Coronary artery (tissue), 2 donors: ENCODE measurements at regions not wholly inside any gene's neighbourhood (a gene's known extent, or its start where the extent isn't known, plus 50 kb on each side); places are given as distances from the start of the nearest gene placed in this dataset.

Source experiments
- DNase-seq: peaks from one replicate; pipeline ENCODE4 v3.0.0-alpha.2; 2017; ENCODE audit warnings: low spot score
- H3K27ac ChIP-seq, 2 donors: fragments of 200-600 bp; sonication (generic); one replicate each; pipeline ENCODE4 v1.5.1; 2016 to 2019
- H3K4me3 ChIP-seq: fragments of 200-600 bp; sonication (generic); 2 replicates; pipeline ENCODE4 v1.5.1; 2016; ENCODE audit warnings: mild to moderate bottlenecking, moderate library complexity
- TF ChIP-seq, protein P1 (sequence below): fragments of 200-600 bp; sonication (generic); IDR thresholded peaks from one replicate; pipeline ENCODE4 v1.5.1; 2019; ENCODE audit warnings: antibody characterized with exemption

DNA sequence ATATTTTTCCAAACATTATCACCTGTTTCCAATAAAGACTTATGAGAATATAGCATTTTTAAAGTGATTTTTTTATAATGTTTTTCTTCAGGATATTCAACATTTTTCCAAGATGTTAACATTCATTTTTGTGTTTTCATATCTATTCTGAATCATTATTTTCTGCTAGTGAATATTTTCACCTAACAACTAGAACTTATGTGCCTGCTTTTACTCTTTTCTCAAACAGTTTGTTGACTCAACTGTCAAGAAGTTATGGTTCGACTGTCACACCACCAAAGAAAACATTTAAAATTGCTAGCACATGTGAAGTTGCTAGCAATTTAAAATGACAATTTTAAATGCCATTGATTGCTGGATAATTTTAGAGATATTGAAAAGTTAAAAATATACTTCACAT is 343.3 kb upstream of the CDH9 start:
- Histone ChIP-seq H3K27ac (no peak overlapping the region), H3K4me3 (no peak overlapping the region)
- DNase-seq = no peak
- TF ChIP-seq, protein P1, sequence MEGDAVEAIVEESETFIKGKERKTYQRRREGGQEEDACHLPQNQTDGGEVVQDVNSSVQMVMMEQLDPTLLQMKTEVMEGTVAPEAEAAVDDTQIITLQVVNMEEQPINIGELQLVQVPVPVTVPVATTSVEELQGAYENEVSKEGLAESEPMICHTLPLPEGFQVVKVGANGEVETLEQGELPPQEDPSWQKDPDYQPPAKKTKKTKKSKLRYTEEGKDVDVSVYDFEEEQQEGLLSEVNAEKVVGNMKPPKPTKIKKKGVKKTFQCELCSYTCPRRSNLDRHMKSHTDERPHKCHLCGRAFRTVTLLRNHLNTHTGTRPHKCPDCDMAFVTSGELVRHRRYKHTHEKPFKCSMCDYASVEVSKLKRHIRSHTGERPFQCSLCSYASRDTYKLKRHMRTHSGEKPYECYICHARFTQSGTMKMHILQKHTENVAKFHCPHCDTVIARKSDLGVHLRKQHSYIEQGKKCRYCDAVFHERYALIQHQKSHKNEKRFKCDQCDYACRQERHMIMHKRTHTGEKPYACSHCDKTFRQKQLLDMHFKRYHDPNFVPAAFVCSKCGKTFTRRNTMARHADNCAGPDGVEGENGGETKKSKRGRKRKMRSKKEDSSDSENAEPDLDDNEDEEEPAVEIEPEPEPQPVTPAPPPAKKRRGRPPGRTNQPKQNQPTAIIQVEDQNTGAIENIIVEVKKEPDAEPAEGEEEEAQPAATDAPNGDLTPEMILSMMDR = no peak

GRCh38 chr5:27377626-27378025 is 339.2 kb upstream of the CDH9 start:
- no peak for DNase-seq
- TF ChIP-seq, protein P1 = no peak
- Histone ChIP-seq H3K4me3 (no peak overlapping the region), H3K27ac (no peak overlapping the region)

- H3K4me3 ChIP-seq = no peak overlapping the region
- DNase-seq = no peak
- TF ChIP-seq, protein P1 = no peak
- no peak overlapping the region for H3K27ac ChIP-seq
Measured at GRCh38 chr5:27353970-27354369, 315.6 kb upstream of the CDH9 start.

GRCh38 chr5:27353540-27353939 is 315.2 kb upstream of the CDH9 start:
- Histone ChIP-seq H3K4me3 (no peak overlapping the region), H3K27ac (no peak overlapping the region)
- TF ChIP-seq, protein P1 = no peak
- DNase-seq = no peak

GRCh38 chr5:27341342-27341741 is 303.0 kb upstream of the CDH9 start:
- TF ChIP-seq, protein P1 = no peak
- Histone ChIP-seq H3K27ac (no peak overlapping the region), H3K4me3 (no peak overlapping the region)
- no peak for DNase-seq

- TF ChIP-seq, protein P1 = no peak
- no peak for DNase-seq
- no peak overlapping the region for H3K27ac ChIP-seq
- no peak overlapping the region for H3K4me3 ChIP-seq
Measured at GRCh38 chr5:27336817-27337216, 298.4 kb upstream of the CDH9 start.

GRCh38 chr5:27328480-27328879 is 290.1 kb upstream of the CDH9 start:
- no peak overlapping the region for H3K27ac ChIP-seq
- TF ChIP-seq, protein P1 = no peak
- DNase-seq = no peak

More at GRCh38 chr5:27328480-27328879, 290.1 kb upstream of the CDH9 start:
- H3K4me3 ChIP-seq = no peak overlapping the region
